SH-SY5Y (cell line): ENCODE measurements at regions not wholly inside any gene's neighbourhood (a gene's known extent, or its start where the extent isn't known, plus 50 kb on each side); places are given as distances from the start of the nearest gene placed in this dataset.

ENCODE experiments used
- GATA2 ChIP-seq: IDR thresholded peaks from 2 replicates; pipeline ENCODE4 v1.6.1; 2011; ENCODE audit warnings: mild to moderate bottlenecking, low read depth, low read length
- GATA3 ChIP-seq: IDR thresholded peaks from 2 replicates; pipeline ENCODE4 v1.6.1; 2011; ENCODE audit warnings: low read depth, mild to moderate bottlenecking, low read length, moderate library complexity

- TF ChIP-seq GATA2 (no peak), GATA3 (no peak)
These were observed 476.5 kb downstream of the PDGFC start for GRCh38 chr4:156495091-156495490.

- TF ChIP-seq GATA2 = no peak
- TF ChIP-seq GATA3 = no peak
These were observed 477.7 kb downstream of the PDGFC start for GRCh38 chr4:156493858-156494257.

- TF ChIP-seq GATA3 (no peak), GATA2 (no peak)
These were observed 484.5 kb downstream of the PDGFC start for GRCh38 chr4:156487107-156487506.

- no peak for TF ChIP-seq GATA2
- no peak for TF ChIP-seq GATA3
These were observed 489.8 kb downstream of the PDGFC start for GRCh38 chr4:156481845-156482244.

GRCh38 chr4:156477636-156478035 is 494.0 kb downstream of the PDGFC start:
- TF ChIP-seq GATA3 (no peak), GATA2 (no peak)

- TF ChIP-seq GATA3 (no peak), GATA2 (no peak)
These were observed 495.2 kb downstream of the PDGFC start for GRCh38 chr4:156476359-156476758.

- TF ChIP-seq GATA2 (no peak), GATA3 (no peak)
These were observed 496.3 kb downstream of the PDGFC start for GRCh38 chr4:156475322-156475721.

GRCh38 chr4:156473151-156473550 is 498.4 kb downstream of the PDGFC start:
- TF ChIP-seq GATA3 = no peak
- TF ChIP-seq GATA2 = no peak

- no peak for TF ChIP-seq GATA2
- no peak for TF ChIP-seq GATA3
These were observed 499.0 kb downstream of the PDGFC start for GRCh38 chr4:156472624-156473023.

GRCh38 chr4:156459584-156459983 is 505.9 kb upstream of the CTSO start:
- no peak for TF ChIP-seq GATA2
- no peak for TF ChIP-seq GATA3

- TF ChIP-seq GATA2 = no peak
- TF ChIP-seq GATA3 = no peak
These were observed 503.2 kb upstream of the CTSO start for GRCh38 chr4:156456830-156457229.

- no peak for TF ChIP-seq GATA2
These were observed 489.8 kb upstream of the CTSO start for GRCh38 chr4:156443488-156443887.

- TF ChIP-seq GATA2 (no peak), GATA3 (no peak)
These were observed 489.2 kb upstream of the CTSO start for GRCh38 chr4:156442912-156443311.

GRCh38 chr4:156439576-156440200 is 486.0 kb upstream of the CTSO start:
- TF ChIP-seq GATA3 = no peak
- no peak for TF ChIP-seq GATA2

- TF ChIP-seq GATA2 (no peak), GATA3 (no peak)
These were observed 484.0 kb upstream of the CTSO start for GRCh38 chr4:156437666-156438065.

- TF ChIP-seq GATA2 (no peak), GATA3 (no peak)
These were observed 468.9 kb upstream of the CTSO start for GRCh38 chr4:156422576-156422975.
